ENCODE measurements at regions not wholly inside any gene's neighbourhood (a gene's known extent, or its start where the extent isn't known, plus 50 kb on each side); places are given as distances from the start of the nearest gene placed in this dataset.
"Not testable (repeated sequence)": the region's sequence is repeated elsewhere in the genome, so short reads cannot be mapped to it uniquely, and the experiment has no call there.

GRCh38 chr2:207337234-207338219, 171.8 kb upstream of the KLF7 start:
- Histone ChIP-seq H3K27ac (no peak overlapping the region), H3K36me3 (no peaks in the 10 kb centered on the region), H3K9me3 (no peaks in the 10 kb centered on the region), H3K4me3 (replicated peaks in 1 of 3) (no peak overlapping the region), H3K27me3 (no peaks in the 10 kb centered on the region), H3K4me1 (peaks cover 7 to 19% of the 10 kb centered on the region in 2 donors)
- TF ChIP-seq CTCF (IDR thresholded peaks at IDR 0.05), result no peak
- no peak for TF ChIP-seq POLR2A (IDR thresholded peaks at IDR 0.05)
- no peak for DNase-seq
- intact Hi-C loops (cut with DNase I), result no loop called here
- 80 to 86% methylated on average over 6 of the region's 6 CpGs for WGBS, 2 donors

GRCh38 chr2:207338220-207338607, 172.5 kb upstream of the KLF7 start:
- Histone ChIP-seq H3K27me3 (no peaks in the 10 kb centered on the region), H3K4me3 (replicated peaks in 1 of 3) (no peak overlapping the region), H3K4me1 (peaks cover 7 to 19% of the 10 kb centered on the region in 2 donors), H3K36me3 (no peaks in the 10 kb centered on the region), H3K9me3 (no peaks in the 10 kb centered on the region), H3K27ac (no peak overlapping the region)
- no peak for DNase-seq
- WGBS, 2 donors, result 83 to 87% methylated on average over 3 of the region's 3 CpGs
- intact Hi-C loops (cut with DNase I), result no loop called here
- TF ChIP-seq CTCF (IDR thresholded peaks at IDR 0.05), result no peak
- no peak for TF ChIP-seq POLR2A (IDR thresholded peaks at IDR 0.05)

- no peaks in the 10 kb centered on the region for H3K36me3 ChIP-seq
- H3K4me3 ChIP-seq (replicated peaks in 1 of 3), result no peak overlapping the region
- no peak overlapping the region for H3K27ac ChIP-seq
- no peak for DNase-seq
- intact Hi-C loops (cut with DNase I), result no loop called here
- 79 to 81% methylated on average over 3 of the region's 3 CpGs for WGBS, 2 donors
- H3K4me1 ChIP-seq, result peaks cover 7 to 19% of the 10 kb centered on the region in 2 donors
- H3K9me3 ChIP-seq, result no peaks in the 10 kb centered on the region
- H3K27me3 ChIP-seq, result no peaks in the 10 kb centered on the region
- TF ChIP-seq POLR2A (IDR thresholded peaks at IDR 0.05) (no peak), CTCF (IDR thresholded peaks at IDR 0.05) (no peak)
These were observed 172.9 kb upstream of the KLF7 start for GRCh38 chr2:207338610-207339009.

- no peaks in the 10 kb centered on the region for H3K36me3 ChIP-seq
- no peaks in the 10 kb centered on the region for H3K4me1 ChIP-seq
- H3K27me3 ChIP-seq, result no peaks in the 10 kb centered on the region
- H3K27ac ChIP-seq, result no peak overlapping the region
- H3K9me3 ChIP-seq, result no peaks in the 10 kb centered on the region
- TF ChIP-seq POLR2A (IDR thresholded peaks at IDR 0.05) (no peak), CTCF (IDR thresholded peaks at IDR 0.05) (no peak)
- DNase-seq, result no peak
- 82 to 86% methylated on average over 9 of the region's 9 CpGs for WGBS, 2 donors
- H3K4me3 ChIP-seq (replicated peaks in 1 of 3), result no peak overlapping the region
- intact Hi-C loops (cut with DNase I), result no loop called here
These were observed 175.5 kb upstream of the KLF7 start for GRCh38 chr2:207341112-207341750.

GRCh38 chr2:207341804-207342203, 176.1 kb upstream of the KLF7 start:
- DNase-seq, result no peak
- no peaks in the 10 kb centered on the region for H3K9me3 ChIP-seq
- no peak overlapping the region for H3K4me3 ChIP-seq (replicated peaks in 1 of 3)
- intact Hi-C loops (cut with DNase I), result no loop called here
- H3K27me3 ChIP-seq, result no peaks in the 10 kb centered on the region
- TF ChIP-seq POLR2A (IDR thresholded peaks at IDR 0.05) (no peak), CTCF (IDR thresholded peaks at IDR 0.05) (no peak)
- H3K36me3 ChIP-seq, result no peaks in the 10 kb centered on the region
- H3K27ac ChIP-seq, result no peak overlapping the region
- H3K4me1 ChIP-seq, result no peaks in the 10 kb centered on the region

- H3K4me3 ChIP-seq (replicated peaks in 1 of 3); H3K36me3 ChIP-seq; intact Hi-C loops (cut with DNase I); H3K27me3 ChIP-seq; H3K9me3 ChIP-seq; H3K27ac ChIP-seq; H3K4me1 ChIP-seq; DNase-seq: not testable (repeated sequence)
- 69 to 79% methylated on average over 7 to 11 of the region's 12 CpGs for WGBS, 2 donors
These were observed 179.0 kb upstream of the KLF7 start for GRCh38 chr2:207344596-207345394.

Measured in thyroid gland (tissue), 4 donors.